HG03039 (cell line): ENCODE measurements at regions not wholly inside any gene's neighbourhood (a gene's known extent, or its start where the extent isn't known, plus 50 kb on each side); places are given as distances from the start of the nearest gene placed in this dataset.

Experiments
- ATAC-seq: cut with Tn5 transposase; IDR thresholded peaks from one replicate; pipeline ENCODE4 v1.9.1; 2021; ENCODE audit warnings: mild to moderate bottlenecking, moderate library complexity; ENCODE audit not compliant: unreplicated experiment

- no peak for ATAC-seq
These were observed 59.6 kb downstream of the C3orf38 start for GRCh38 chr3:88209356-88209755.

DNA sequence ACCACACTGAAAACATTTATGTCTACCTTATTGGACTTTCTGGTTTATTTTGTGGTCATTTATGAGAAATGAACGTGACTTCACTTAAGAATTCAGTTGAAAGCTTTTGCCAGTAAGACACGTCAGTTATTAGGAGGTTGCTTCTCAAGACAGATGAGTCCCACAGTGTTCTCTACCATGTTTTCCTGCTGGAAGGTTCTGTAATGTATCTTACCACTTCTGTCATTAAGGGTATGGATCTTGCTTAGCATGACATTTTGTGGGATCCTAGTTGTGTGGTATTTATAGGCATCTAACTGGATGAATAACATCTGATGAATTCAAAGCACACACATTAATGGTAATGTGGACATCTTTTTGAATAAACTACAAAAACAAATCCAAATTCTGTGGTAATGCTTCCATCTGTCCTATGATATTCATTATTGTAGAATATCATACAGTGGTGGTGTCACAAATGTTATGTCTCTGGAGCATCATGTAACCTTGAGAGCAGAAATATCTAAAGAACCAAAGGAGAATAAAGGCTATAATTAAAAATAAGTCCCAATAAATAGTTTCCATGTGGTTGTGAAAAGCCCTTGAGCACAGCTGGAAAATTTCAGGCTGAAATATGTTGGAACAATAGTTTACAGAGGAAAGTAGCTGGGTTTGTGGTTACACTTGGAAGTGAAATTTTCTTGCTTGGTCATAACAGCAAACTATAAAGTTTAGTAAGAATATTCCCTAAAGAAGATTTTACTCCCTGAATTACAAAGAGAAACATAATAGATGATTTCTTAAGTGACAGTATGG is 61.5 kb downstream of the C3orf38 start:
- no peak for ATAC-seq

DNA sequence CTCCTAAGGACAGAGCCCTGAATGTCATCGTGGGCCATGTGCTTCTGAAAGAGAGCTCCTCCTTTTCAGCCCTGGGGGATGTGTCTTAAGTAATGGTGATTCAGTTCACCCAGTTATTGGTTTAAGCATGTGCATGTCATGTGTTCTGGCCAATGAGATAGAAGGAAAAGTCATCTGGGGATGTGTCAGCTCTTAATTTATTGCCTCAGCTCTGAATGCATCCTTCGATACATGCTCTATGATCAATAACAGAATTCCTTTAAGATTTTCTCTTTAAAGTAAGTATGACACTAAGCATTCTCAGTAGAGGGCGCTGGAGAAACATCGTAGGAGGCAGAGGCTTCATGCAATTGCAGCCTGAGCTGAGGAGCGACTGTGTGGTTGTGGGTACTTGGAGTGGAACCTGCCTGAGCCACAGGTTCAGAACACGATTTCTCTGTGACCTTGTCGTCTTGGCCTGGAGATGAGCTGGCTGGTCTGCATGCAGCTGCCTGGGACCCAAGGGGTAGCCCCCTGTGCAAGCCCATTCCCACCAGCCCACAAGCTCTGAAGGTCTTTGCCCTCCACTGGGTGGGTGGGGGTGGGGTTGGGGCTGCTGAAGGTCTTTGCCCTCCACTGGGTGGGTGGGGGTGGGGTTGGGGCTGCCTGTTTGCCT is 69.5 kb downstream of the C3orf38 start:
- ATAC-seq = peak; percentile 72

DNA sequence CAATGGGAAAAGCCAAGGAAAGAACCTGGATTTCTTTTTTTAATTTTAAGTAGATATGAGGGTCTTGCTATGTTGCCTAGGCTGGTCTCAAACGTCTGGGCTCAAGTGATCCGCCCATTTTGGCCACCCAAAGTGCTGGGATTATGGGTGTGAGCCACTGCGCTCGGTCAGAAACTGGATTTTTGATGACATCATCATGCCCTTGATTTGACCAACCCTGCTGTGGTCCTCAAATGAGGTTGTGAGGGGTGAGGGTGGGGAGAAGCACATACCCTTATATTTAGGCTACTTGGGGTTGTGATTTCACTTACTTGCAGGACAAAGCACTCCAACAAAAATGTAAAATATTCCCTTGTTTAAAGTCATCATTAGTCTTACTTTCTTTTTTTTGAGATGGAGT is 70.4 kb downstream of the C3orf38 start:
- no peak for ATAC-seq

GRCh38 chr3:88221726-88222125 is 72.0 kb downstream of the C3orf38 start:
- ATAC-seq = no peak

- ATAC-seq = no peak
These were observed 72.6 kb downstream of the C3orf38 start for GRCh38 chr3:88222343-88222742.

GRCh38 chr3:88225326-88226008 is 75.7 kb downstream of the C3orf38 start:
- ATAC-seq = no peak

- no peak for ATAC-seq
These were observed 77.2 kb downstream of the C3orf38 start for GRCh38 chr3:88226910-88227309.

GRCh38 chr3:88230638-88231037 is 80.9 kb downstream of the C3orf38 start:
- no peak for ATAC-seq

GRCh38 chr3:88231207-88231606 is 81.4 kb downstream of the C3orf38 start:
- no peak for ATAC-seq

DNA sequence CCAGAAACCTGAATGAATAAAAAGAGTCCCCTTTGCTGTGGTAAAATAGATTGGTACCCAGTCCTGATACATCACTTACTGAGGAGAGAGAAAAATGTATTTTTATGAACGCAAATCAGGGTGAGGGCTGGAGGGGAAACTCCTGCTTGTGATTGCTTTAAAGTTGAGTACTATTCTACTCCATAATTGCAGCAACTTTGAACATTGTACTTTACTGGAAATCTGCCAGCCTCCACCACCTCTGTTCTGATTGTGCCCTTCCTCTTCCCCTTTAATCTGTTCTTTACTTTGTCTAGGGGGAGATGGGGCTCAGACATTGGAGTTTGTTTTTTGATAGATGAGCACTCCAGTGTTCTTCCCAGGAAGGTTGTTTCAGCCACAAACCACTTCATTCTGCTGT is 81.9 kb downstream of the C3orf38 start:
- no peak for ATAC-seq

GRCh38 chr3:88235102-88235501 is 85.3 kb downstream of the C3orf38 start:
- no peak for ATAC-seq

DNA sequence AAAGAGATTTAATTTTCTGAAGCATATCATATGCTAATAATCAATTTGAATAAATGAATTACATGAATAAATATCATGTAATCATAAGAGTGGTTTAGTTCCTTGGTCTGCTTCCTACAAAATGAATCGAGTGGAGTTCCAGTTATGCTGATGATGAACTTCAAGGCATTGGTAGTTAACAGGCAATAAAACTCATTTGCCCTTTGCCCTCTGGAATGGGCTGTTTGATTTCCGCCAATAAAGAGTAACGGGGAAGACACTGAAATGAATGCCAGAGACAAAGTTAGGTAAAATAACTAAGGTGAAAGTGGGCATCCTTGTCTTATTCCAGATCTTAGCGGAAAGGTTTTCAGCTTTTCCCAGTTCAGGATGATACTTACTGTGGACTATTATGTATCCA is 90.1 kb downstream of the C3orf38 start:
- no peak for ATAC-seq

DNA sequence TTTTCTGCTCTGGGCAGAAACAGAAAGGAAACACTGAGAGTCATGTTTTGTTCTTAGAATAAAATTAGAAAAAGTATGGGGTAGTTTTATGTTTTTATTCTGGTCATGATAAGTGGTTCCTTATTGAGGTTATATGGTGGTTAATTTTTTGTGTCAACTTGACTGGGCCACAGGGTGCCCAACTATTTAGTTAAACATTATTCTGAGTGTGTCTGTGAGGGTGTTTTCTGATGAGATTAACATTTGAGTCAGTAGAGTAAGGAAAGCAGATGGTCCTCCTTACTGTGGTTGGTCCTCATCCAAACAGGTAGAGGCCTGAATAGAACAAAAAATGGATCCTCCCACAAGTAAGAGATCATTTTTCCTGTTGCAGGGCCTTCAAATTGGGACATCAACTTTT is 98.9 kb downstream of the C3orf38 start:
- no peak for ATAC-seq

GRCh38 chr3:88259045-88259444 is 109.3 kb downstream of the C3orf38 start:
- ATAC-seq = no peak

DNA sequence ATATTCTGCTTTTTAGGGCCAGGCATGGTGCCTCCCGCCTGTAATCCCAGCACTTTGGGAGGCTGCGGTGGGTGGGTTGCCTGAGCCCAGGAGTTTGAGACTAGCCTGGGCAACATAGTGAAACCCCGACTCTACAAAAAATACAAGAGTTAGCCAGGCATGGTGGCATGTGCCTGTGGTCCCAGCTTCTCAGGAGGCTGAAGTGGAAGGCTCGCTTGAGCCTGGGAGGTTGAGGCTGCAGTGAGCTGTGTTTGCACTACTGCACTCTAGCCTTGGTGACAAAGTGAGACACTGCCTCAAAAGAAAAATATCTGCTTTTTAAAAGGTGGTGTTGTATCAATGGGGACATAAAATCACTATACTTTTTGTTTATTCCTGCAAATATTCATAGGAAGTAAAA is 112.8 kb downstream of the C3orf38 start:
- ATAC-seq = no peak

GRCh38 chr3:88263417-88264100 is 113.8 kb downstream of the C3orf38 start:
- ATAC-seq = no peak

- no peak for ATAC-seq
These were observed 117.7 kb downstream of the C3orf38 start for GRCh38 chr3:88267441-88267840.

- no peak for ATAC-seq
These were observed 118.1 kb downstream of the C3orf38 start for GRCh38 chr3:88267847-88268246.

DNA sequence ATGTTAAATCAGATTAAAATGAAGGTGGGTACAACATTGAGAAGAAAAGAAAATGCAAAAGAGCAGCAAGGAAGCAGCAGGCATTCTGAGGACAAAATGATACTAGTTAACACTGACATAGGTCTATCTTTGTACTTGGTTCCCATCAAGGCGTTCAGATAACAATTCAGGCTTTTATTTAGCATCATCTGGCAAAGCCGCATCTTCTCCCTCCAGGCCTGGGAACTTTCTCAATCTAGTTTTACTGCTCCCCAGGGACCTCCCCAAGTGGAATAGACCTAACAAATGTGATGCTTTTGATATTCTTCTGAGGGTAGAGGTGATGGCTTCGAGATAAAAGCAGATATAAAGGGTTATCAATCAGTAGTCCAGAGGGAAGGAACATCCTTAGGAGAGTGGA is 130.6 kb downstream of the C3orf38 start:
- ATAC-seq = no peak

GRCh38 chr3:88282528-88283241 is 132.9 kb downstream of the C3orf38 start:
- no peak for ATAC-seq
